Fibroblast of skin of left biceps (primary cell): ENCODE measurements at regions not wholly inside any gene's neighbourhood (a gene's known extent, or its start where the extent isn't known, plus 50 kb on each side); places are given as distances from the start of the nearest gene placed in this dataset.
A peak's percentile ranks its signal among the peaks of the same experiment; 100 is the strongest.
"Not testable (repeated sequence)": the region's sequence is repeated elsewhere in the genome, so short reads cannot be mapped to it uniquely, and the experiment has no call there.

Experiments
- DNase-seq, 2 experiments: peaks; one replicate each; pipeline ENCODE4 v3.0.0-alpha.2; 2013; ENCODE audit warnings: low read depth in 2 of 2

DNA sequence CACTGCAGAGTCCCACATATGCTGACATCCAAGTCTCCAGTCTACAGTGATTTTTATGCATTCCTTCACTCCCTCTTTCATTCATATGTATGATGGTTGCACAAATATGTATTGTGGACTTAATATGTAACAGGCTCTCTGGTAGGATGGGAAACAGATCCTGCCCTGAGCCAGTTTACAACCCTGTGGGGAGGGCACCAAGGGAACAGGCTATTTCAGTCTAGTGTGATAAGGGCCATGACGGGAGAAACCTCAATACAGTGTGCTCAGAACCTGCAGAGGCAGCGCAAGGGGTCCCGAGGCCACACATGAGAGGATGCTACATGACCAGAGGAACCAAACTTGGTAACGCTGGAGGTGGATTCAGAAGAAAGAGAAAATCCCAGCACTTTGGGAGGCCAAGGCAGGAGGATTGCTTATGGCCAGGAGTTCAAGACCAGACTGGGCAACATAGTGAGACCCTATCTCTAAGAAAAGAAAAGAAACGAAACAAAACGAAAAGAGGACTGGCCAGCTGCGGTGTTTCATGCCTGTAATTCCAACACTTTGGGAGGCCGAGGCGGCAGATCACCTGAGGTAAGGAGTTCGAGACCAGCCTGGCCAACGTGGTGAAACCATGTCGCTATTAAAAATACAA is 249.8 kb upstream of the JARID2 start:
- no peak for DNase-seq

DNA sequence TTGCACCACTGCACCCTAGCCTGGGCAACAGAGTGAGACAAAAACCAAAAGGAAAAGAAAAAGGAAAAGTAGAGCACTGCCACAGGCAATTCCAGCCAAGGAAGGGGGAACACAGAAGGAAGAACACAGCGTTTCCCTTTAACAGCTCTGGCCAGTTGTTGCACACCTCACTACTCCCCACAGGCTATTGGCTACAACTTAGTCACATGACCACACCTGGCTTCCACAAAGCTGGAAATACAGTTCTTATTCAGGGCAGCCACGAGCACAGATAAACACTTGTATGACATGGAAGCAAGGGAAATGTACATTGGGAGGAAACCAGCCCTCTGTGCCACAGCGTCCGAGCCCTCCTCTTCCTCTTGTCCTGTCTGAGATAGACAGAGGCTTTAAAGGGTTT is 249.0 kb upstream of the JARID2 start:
- no peak for DNase-seq

DNA sequence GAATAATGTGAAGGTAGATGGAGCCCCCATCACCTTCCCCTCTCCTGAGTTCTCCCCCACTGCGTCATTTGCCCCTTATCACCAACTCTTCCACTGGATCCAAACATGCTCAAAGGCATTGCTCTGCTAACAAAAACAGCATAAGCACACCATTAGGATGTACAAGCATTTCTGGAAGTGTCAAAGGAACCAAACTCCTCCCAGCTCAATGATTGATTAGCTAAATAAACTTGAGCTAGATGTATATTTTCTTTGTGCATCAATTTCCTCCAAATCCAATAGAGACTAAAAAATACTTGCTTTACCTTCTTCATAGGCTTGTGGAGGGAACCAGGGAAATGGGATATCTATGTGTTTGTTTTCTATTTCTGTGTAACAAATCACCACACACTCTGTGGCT is 248.4 kb upstream of the JARID2 start:
- no peak for DNase-seq

DNA sequence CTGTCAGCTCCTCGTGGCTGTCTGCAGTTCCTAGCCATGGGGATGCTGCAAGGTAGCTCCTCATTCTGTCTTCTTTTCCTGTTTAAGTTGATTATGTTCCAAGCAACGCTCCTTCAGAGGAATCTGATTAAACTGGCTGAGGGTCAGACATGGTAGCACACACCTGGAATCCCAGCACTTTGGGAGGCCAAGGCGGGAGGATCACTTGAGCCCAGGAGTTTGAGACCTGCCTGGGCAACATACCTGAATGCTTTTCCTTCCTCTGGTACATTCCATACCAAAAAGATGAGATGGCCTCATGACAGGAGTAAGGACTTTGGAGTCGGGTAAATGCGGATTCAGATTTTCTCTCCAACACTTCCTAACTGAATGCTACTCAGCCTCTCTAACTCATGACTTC is 246.8 kb upstream of the JARID2 start:
- no peak for DNase-seq

DNA sequence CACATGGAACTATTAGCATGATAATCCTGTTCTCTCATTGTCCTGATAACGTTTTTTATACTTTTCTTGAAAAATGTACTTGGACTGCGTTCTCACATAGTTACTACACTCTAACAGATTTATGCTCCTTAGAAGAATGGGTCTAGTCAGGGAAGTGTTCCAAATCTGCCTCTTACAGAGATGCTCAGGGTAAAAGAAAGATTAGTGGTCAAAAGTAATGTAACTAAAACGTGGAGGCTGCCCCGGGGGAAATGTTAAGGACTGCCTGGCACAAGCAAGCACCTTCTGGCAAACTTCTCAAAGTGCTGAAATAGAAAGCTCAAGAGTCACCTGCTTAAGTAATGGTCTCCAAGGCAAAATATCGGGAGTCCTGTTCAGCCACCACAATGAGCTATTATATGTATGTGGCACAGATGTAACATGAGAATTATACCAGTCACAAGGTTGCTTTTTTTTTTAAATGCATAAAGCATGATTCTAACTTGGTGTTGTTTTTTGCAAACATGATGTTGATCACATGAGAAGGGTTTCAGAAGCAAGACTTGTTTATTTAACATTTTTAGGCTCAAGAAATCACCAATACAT is 244.5 kb upstream of the JARID2 start:
- DNase-seq: no peak

DNA sequence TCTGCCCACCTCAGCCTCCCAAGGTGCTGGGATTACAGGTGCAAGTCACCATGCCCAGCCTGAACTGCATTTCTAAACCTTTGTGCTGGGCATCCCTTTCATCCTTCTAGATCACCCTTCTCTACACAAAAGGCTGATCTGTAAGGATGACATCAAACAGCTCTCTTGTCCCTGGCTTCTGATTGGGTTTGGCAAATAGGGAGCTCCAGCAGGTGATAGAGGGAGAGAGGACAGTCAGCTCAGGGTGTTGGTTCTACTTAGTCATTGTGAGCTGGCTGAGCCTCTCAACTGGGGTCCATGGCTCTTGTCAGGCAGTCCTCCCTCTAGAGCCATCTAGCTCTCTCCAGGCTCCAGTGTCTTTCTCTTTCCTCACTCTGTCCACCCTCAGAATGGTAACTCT is 237.6 kb upstream of the JARID2 start:
- DNase-seq: no peak

DNA sequence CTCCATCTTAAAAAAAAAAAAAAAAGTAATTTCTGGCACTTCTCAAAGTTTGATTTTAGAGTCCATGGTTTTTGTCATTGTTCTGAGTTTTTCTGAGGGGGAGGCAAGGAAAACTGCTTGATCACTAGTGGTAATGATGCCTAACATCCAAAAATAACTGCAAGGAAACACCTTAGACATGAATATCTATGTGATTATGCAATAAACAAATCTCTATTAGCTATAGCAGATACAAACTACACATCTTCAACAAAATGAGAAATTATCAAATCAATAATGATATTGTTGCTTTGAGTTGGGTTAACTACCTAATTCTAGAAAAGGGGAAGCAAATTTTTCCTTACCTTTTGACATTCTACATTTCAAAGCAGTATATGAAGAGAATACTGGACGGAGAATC is 230.9 kb upstream of the JARID2 start:
- no peak for DNase-seq

DNA sequence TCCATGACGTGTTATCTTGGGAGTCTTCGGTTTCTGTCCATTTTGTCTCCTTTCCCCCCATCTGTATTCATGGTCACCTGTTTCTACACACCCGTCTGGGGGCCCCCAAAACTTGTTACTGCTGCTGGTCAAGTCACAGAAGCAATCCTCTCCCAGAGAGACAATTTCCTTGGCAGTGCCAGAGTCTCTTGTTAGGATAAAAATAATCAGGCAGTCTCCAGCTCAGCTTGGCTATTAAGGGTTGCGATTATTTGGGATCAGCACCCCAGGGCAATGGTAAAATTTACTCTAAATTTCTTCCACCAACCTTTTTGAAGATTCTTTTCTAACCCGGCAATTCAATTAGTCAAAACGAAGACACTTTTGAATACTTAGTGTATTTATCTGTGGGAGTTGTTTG is 229.1 kb upstream of the JARID2 start:
- DNase-seq: no peak

DNA sequence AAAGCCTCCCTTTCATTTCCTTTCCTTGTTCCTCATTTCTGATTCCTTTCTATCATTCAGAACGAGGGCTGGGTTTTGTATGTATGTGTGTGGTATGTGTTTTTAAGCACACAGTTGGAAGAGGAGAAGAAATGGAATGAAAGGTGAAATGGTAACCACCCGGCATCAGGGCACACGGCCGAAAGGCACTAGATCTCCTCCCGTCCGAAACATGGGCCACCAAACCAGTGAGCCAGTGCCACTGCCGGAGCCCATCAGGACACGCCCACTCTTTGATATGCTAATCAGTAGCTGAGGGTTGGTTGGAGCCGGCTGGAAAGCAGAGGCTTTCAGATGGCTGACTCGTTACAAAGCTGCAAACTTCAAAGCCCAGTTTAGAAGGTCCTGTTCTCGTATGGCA is 228.6 kb upstream of the JARID2 start:
- DNase-seq: no peak

DNA sequence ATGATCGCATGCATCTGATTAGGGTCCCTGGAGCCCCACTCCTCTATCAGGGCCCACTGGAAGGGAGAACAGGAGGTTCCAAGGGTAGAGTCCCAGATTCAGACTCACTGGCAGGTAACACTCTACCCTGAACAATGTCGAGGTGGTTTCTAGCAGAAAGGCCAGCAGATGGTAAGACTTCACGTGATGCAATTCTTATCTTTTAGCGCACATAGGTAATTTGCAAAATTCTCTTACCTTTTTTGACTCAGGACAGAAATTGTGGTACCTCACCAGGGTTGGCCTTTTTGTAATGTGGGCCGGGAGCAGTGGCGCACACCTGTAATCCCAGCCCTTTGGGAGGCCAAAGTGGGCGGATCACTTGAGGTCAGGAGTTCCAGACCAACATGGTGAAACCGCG is 228.1 kb upstream of the JARID2 start:
- DNase-seq: no peak

DNA sequence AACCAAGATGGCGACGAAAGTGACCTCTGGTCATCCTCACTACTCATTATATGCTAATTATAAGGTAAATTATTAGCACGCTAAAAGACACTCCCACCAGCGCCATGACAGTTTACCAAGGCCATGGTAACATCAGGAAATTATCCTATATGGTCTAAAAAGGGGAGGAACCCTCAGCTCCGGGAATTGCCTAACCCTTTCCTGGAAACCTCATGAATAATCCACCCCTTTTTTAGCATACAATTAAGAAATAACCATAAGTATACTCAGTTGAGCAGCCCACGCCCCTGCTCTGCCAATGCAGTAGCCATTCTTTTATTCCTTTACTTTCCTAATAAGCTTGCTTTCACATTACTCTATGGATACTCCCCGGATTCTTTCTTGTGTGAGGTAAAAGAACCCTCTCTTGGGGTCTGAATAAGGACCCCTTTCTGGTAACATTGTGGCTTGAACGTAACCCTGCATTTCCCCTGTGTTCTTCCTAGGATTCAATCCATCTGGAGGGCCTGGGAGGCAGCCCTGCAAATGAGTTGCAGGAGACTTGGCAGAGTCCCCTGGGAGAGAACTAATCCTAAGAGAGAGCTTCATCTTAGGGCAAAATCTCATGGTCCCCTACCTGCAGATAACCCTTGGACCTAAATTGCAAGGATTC is 225.6 kb upstream of the JARID2 start:
- DNase-seq: no peak

DNA sequence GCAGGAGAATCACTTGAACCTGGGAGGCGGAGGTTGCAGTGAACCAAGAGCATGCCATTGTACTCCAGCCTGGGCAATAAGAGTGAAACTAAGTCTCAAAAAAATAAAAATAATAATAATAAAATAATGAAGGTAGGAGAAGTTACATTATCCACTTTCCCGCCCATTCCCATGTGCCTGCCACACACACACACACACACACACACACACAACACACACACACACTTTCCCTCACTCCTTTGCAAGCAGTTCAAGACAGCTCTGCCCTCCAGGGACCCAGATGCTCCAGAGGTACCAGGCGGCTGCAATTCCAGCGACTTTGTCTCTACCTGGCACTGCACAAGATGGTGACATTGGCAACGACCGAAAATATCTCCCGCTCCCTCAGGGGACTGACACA is 224.8 kb upstream of the JARID2 start:
- DNase-seq: no peak

DNA sequence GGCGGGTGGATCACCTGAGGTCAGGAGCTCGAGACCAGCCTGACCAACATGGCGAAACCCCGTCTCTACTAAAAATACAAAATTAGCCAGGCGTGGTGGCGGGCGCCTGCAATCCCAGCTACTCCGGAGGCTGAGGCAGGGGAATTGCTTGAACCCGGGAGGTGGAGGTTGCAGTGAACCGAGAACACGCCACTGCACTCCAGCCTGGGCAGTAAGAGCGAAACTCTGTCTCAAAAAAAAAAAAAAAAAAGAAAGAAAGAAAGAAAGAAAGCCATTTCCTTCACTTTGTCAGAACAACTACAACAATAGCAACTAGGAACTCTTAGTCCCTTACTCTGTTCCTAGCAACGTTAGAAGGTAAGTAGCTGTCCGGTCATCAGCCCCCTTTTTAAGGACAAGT is 222.9 kb upstream of the JARID2 start:
- DNase-seq: not testable (repeated sequence)

DNA sequence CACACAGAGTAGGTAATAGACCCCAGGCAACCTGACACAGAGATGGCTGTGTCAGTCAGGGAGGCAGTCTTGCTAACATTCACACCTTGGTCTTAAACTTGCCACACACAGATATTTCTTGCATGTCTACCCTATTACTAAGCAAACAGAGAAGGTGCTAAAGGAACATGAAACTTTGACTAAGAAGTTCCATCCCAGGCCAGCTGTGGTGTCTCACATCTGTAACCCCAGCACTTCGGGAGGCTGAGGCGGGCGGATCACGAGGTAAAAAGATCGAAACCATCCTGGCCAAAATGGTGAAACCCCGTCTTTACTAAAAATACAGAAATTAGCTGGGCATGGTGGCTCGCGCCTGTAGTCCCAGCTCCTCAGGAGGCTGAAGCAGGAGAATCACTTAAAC is 222.4 kb upstream of the JARID2 start:
- no peak for DNase-seq

DNA sequence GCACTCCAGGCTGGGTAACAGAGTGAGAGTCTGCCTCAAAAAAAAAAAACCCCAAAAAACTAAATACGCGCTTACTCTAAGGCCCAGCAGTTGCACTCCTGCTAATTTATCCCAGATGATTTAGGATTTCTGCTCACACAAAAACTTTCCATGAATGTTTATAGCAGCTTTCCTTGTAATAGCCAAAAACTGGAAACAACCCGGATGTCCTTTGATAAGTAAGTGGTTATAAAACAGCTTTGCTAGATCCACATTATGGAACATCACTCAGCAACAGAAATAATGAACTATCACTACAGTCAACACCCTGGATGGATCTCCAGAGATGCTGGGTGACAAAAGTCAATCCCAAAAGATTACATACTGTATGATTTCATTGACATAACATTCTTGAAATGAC is 220.4 kb upstream of the JARID2 start:
- peak; percentile 20 to 28 for DNase-seq

DNA sequence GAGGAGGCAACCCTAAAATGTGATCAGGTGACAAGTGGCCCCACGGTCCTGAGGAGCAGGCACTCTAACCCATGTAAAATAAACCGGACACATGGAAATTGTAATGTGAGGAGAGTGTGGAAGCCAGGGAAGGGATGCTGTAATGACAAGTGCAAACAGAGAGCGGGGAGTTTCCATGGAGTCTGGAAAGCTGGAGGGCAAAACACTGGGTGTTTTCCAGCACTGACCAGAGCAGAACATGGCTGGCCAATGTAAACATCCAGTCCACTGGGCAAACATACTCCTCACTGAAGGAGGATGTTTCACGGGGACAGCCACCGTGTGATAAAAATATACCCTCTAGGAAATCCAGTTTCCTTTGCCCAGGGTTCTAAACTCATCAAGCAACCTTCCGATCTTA is 219.0 kb upstream of the JARID2 start:
- no peak for DNase-seq

DNA sequence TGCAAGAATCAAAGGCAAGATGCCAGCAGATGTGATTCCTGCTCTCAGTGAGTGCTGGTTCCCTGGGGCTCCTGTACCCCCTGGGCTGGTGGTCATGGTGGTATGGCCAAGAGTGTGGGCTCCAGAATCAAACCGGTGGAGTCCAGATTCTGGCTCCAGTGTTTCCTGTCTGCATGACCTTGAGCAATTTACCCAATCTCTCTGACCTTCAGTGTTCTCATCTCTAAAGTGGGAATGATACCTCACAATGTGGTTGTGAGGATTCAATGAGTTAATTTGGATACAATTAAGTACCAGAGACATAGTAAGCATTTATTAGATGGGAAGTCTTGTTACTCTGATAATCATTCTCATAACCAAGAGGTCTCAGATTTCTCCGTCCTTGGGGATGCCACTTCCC is 218.4 kb upstream of the JARID2 start:
- DNase-seq: no peak

DNA sequence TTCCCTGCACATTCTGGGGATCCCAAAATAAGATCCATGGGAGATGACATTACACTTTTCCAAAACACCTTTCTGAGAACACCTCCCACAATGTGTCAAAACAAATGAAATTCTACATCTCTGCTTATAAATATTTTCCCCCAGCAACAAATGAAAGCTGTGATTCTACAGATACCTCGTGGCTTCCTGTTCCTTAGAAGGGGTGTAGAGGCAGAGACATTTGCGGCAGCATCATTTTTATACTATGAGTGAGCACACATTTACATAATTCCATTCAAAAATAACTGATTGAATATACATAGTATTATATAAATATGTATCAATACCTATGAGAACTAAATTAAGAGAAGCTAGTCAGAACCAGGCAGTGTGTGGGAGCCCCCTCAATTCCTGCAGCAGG is 213.9 kb upstream of the JARID2 start:
- DNase-seq: no peak

DNA sequence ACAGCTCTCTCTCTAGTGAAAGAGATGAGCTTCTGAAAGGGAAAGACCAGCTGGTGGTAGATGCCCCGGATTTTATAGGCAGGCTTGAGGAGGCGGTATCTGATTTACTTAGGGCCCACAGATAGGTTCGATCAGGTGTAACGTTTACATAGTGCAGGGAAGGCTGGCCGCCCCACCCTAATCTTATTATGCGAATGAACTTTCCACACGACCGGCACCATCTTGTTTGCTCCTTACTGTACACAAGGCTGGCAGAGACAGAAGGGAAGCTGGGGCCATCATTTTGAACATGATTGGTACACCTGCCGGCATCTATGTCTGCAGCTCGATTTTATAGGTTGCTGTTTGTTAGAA is 212.0 kb upstream of the JARID2 start:
- DNase-seq: no peak

DNA sequence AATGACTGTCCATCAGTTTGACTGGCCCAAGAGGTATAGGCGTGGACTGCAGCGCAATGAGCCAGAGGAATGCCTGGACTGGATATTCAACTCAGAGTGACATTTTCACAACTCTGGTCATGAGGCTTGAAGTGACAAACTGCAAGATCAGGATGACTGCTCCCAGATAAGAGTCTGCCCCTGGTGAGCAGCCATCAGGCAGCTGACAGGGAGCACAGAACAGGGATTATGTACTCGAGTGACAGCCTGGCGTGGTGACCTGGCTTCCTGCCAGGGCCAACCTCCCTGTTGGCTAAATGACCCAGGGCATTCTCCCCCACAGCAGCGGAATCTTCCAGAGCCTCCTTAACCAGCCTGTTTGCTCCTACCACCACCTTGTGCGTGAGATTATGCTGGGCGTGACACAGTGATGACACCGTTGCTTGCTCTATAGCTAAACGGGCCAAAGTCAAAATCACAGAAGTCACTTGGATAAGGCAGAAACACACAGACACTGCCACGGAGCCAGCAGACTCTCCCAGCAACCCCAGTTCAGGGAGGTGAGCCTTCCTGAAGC is 209.1 kb upstream of the JARID2 start:
- DNase-seq: no peak

DNA sequence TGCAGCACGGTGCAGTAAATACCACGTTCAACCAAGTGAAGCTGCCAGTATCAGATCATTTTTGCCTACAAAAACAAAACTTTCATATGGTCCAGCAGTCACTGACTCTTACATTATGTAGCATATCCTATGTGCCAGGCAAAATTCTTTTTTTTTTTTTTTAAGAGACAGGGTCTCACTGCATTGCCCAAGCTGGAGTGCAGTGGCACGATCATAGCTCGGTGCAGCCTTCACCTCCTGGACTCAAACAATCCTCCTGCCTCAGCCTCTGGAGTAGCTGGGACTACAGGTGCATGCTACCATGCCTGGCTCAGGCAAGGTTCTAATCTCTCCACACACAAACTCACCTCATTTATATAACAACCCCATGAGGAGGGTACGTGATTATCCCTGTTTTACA is 208.6 kb upstream of the JARID2 start:
- no peak for DNase-seq

DNA sequence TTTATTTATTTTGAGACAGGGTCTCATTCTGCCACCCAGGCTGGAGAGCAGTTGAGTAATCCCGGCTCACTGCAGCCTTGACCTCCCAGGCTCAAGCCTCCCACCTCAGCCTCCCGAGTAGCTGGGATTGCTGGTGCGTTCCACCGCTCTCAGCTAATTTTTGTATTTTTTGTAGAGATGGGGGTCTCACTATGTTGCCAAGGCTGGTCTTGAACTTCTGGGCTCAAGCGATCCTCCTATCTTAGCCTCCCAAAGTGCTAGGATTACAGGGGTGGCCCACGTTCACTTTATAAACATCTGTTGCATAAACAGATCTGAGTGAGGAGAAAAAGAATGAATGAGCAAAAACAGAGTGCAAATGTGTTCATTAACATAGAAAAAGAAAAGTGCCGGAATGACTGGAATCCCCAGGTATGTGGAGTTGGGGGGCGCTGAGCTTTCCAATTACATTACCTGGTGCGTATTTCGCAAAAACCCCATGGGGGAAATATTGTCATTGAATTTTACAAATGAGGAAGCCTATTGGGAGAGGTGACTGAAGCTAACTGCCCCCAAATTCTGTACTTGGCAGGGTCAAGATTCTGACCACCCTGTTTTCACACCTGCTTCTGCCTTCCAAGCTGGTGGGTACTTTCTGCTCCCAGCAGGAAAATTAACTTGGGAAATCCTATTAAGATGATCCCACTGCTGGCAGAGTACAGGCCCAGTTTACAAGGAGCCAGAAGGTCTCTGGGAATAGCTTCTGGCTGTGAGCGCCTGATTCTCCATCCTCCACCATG is 207.7 kb upstream of the JARID2 start:
- no peak for DNase-seq

DNA sequence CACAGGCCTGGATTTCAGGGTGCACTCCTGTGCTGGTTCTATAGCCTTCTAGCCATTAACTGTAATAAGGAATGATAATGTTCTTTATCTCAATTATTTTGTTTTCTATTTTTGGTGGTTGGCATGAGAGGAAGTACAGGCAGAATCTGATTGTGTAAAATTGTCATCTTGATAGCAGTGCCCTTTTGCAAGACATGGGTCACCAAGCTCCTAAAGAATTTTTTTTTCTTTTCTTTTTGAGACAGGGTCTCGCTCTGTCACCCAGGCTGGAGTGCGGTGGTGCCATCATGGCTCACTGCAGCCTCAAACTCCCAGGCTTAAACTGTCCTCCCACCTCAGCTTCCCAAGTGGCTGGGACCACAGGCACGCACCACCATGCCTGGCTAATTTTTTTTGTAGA is 206.7 kb upstream of the JARID2 start:
- no peak for DNase-seq
